SKM-1 treated with dmso at 0.1 percent for 144 hours (cell line): ENCODE measurements at regions not wholly inside any gene's neighbourhood (a gene's known extent, or its start where the extent isn't known, plus 50 kb on each side); places are given as distances from the start of the nearest gene placed in this dataset.
A peak's percentile ranks its signal among the peaks of the same experiment; 100 is the strongest.

Experiments used
- DNase-seq: peaks from one replicate; lab custom pipeline; 2025; ENCODE audit not compliant: unreplicated experiment; lab: John Stamatoyannopoulos, UW

GRCh38 chr15:69574506-69574905, 121.9 kb downstream of the RPLP1 start:
- no peak for DNase-seq

GRCh38 chr15:69575387-69575786, 122.8 kb downstream of the RPLP1 start:
- DNase-seq: no peak

- DNase-seq: peak; percentile 66
These were observed 123.5 kb downstream of the RPLP1 start for GRCh38 chr15:69576035-69576526.

DNA sequence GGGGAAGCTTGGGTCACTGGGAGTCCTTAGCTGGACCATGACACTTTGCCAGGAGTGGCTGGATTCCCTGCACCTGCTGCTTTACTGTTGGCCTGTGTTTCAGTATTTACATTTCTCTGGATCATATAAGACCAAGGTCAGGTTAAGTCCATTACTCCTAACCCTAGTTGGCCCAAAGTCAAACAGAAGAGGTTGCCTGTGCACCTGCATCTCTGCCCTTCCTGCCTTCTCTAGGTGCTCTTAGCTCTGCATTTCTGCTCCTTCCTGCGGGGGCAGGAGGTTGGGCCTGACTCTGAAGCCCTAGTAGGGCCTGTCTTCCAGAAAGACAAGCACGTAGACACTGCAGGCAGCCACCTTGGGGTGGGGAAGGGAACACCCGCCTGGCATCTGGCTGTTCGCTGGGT, 124.3 kb downstream of the RPLP1 start:
- no peak for DNase-seq

GRCh38 chr15:69577397-69577796, 124.8 kb downstream of the RPLP1 start:
- no peak for DNase-seq

GRCh38 chr15:69578252-69578651, 125.6 kb downstream of the RPLP1 start:
- no peak for DNase-seq

DNA sequence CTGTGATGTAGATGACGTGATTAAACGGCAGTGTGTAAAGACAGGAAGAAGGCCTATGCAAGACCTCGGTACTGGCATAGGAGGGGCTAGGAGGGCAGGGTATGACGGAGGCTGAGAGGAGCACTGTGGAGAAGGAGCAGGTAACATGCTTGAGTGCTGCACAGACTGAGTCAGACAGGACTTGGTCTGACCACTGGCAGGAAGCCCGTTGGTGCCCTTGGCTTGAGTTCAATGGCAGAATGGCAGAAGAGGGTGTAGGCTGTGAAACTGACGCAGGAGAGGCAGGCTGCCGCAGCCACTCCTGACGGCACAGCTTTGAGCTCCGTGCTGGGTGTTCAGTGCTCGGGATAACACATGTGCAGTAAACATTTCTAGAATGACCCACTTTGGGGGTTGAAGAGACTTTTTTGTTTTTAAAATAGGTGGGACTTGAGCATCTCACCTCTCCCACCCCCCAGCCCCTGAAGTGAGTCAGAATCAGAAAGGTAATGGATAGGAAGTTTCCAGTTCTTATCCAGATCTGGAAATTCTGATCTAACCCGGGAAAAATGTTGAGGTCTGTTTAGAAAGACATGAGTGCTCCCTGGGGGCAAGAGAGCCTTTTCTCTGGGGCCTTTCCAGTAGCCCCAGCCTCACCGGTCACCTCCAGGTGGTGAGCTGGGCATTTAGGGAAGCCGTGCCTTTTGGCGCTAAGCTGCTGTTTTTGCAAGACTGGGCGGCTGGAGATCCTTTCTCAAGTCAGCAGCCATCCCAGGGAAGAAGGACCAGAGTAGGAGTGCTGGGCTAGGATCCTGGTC, 126.4 kb downstream of the RPLP1 start:
- DNase-seq: no peak

DNA sequence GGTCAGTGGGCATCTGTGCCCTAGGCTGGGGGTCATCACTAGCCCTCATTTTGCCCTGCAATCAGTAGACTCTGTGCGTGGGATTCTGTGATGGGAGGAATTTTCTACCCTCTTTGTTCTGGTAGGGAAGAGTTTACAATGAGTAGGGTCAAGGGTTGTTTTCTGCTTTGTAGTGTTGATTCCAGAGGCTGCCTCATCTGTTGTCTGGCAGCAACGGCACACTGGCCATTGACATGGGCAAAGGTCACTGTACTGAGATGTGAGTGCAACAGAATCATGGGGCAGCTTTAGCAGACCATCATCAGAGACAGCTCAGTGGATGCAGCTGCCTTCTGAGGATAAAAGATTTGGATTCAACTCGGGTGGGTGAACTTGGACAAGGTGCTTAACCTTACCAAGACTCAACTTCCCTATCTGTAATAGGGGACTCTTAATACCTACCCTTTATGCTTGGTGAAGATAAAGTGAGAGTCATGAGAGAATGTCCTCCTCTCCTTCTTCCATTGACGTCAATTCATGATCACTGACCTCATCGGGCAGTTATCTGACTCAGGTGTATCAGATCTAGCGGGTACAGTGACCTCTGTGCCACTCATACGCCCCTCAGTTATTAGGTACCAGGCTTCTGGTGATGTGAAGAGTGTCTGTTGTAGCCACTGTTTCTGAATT, 127.5 kb downstream of the RPLP1 start:
- no peak for DNase-seq

DNA sequence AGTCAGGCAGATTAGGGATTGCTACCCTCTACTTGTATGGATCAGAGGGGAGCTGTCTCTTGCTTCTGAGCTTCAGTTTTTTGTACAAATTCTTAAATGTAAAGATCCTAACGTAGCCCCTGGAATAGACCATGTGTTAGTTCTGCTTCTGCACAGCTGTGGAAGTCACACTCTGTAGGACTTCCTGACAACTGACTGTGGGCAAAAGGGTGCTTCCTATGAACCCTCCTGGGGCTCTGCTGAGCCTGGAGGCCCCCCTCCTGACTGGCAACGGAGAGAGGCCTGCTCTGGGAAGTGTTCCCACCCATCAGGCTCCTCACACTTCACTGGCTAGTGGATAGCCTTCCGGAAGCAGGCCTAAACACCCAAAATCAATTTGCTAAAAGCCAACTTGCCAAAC, 131.0 kb downstream of the RPLP1 start:
- peak; percentile 11 for DNase-seq

DNA sequence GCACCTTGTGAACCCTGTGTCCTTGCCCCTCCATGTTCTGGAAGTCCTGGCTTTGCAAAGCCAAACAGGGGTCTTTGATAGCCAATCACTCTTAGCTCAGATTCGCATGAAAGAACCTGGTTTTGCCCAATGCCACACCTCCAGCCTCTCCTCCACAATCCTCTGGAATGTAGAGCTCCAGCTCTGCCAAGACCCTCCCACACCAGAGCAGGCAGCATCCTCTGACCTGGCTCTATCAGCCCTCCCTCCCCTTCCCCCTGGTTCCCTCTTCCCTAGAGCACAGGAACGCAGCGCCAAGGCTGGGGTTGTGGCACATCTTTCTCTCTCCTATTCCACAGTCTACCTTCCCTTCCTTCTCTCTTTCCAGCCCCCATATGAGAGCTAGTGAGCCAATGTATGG, 133.3 kb downstream of the RPLP1 start:
- DNase-seq: no peak

- no peak for DNase-seq
These were observed 134.1 kb downstream of the RPLP1 start for GRCh38 chr15:69586721-69587120.

GRCh38 chr15:69587723-69588426, 135.3 kb downstream of the RPLP1 start:
- no peak for DNase-seq

GRCh38 chr15:69590201-69590710, 137.6 kb downstream of the RPLP1 start:
- no peak for DNase-seq

GRCh38 chr15:69590932-69591524, 138.4 kb downstream of the RPLP1 start:
- DNase-seq: no peak

- no peak for DNase-seq
These were observed 139.4 kb downstream of the RPLP1 start for GRCh38 chr15:69591905-69592508.

DNA sequence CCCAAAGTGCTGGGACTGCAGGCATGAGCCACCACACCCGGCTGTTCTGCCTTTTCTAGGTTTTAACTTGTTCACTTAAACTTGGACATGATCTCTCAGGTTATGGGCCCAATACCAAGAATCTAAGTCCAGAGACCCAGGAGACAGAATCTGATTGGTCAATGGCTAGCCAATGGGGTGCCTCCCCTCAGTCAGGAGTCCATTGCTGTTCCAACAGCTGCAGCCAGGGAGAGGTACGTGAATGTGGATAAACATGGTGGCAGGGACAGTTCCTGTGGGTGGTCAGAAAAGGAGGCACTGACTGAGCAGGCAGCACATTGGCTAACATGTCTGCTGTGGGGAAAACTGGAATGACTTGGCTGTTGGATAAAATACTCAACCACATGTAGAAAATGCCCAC, 140.3 kb downstream of the RPLP1 start:
- DNase-seq: no peak

DNA sequence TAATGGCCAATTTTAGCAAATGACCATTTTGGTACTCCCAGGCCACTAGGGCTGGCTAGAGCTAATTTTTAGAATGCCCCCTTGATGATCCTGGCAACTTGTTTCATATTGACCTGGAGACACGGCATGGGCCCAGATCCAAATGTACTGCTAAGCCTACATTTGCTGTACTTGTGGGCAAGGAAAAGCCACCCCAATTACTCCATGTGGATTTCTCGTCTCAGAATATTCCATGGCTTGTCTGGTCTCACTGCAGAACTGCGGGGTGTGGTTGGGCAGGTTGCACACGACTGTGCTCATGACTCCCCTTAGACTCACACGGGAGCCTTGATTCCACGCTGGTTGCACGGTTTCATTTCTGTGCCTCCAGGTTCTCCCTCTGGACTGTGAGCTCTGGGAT, 140.9 kb downstream of the RPLP1 start:
- DNase-seq: no peak

DNA sequence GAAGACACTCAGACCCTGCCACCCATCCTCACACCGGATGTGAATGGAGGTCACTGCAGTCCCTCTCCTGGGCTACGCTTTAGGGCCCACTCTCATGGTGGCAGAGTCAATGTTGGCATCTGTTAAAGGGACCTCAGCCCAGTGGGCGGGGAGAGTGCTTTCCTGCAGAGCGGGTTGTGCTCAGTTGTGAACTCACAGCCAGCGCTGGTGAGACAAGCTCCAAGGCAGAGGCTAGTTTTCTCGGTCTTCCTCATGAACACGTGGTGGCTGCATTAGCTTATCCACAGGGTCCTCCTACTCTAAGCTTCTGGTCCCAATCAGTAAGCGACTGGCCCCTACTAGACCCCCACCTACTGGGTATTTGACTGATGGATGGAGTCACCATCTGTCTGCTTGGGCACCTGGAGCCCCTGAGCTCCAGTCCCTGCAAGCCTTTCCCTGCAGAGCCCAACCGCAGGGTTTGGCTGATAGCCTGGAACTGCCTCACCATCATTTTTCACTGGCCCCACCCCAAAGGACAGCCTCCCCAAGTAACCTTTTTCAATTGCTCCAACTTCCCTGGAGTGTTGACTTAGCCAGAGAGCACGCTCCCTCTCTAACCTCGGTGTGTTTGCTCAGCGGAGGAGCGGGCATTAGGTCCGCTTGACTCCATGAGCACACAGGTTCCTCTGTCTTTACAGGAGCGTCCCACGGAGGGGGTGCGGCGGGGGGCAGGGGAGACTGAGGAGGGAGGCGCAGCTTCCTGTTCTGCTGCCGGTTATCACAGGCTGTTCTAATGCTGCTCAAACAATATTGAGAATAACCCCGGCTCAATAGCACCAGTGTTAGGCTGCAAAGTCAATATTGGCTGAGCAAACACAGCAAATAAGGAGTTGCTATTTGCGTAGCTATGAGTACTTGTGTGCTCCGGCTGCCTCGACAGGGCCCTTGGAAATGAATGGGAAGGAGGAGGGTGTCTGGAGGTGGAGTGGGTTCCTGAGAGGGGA, 141.7 kb downstream of the RPLP1 start:
- DNase-seq: no peak

DNA sequence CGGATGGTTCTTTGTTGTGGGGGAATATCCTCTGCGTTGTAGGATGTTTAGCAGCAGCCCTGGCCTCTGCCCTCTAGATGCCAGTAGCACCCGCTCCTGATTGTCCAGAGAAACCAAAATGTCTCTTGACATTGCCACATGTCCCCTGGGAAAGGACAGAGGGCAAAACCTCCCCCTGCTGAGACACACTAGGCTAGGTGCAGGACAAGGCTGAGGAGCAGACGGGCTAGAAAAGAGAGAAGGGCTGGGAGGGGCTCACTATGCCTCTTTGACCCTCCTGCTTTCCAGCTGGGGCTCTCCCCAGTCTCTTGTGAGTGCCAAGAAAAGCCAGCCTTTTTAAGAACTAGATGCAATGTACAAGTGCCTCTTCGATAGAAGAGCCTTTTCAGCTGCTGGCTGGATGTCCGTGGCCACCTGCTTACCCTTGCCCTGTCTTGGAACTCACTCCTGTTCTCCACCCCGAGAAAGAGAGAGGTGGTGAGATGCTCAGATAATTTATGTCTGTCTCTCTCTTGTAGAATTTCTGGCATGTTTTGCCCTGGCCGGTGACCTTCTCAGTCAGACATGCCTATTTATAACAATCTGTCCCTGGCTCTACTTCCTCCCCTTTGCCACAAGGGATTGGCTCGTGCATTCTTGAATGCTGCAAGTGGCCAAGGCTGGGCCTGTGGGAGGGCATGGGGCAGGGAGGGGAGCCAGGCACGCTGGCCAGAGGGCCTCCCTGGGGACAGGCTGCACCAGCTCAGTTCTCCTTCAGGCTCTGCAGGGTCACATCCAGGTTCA, 142.6 kb downstream of the RPLP1 start:
- DNase-seq: peak; percentile 40
